Astrocyte (in vitro differentiated cells and primary cell): ENCODE measurements at regions not wholly inside any gene's neighbourhood (a gene's known extent, or its start where the extent isn't known, plus 50 kb on each side); places are given as distances from the start of the nearest gene placed in this dataset.

ENCODE experiments used
- CTCF ChIP-seq: IDR thresholded peaks from 2 replicates; pipeline ENCODE4 v1.5.1; 2011; ENCODE audit warnings: low read depth, mild to moderate bottlenecking, inconsistent platforms, low read length, moderate library complexity; ENCODE audit not compliant: insufficient read depth
- EZH2 ChIP-seq: IDR thresholded peaks from 2 replicates; pipeline ENCODE4 v1.6.1; 2012; ENCODE audit warnings: mild to moderate bottlenecking, low read length, inconsistent platforms; ENCODE audit not compliant: insufficient read depth

- TF ChIP-seq CTCF (no peak), EZH2 (no peak)
These were observed 758.0 kb downstream of the NTRK3 start for GRCh38 chr15:87498560-87498959.
